Stimulated activated CD4-positive, alpha-beta T cell treated with anti-CD3 and anti-CD28 coated beads, Interleukin-12 subunit alpha, Interleukin-12 subunit beta, amount 100 ng/mL, for 24 hours (primary cell): ENCODE measurements at regions not wholly inside any gene's neighbourhood (a gene's known extent, or its start where the extent isn't known, plus 50 kb on each side); places are given as distances from the start of the nearest gene placed in this dataset.
"Not testable (repeated sequence)": the region's sequence is repeated elsewhere in the genome, so short reads cannot be mapped to it uniquely, and the experiment has no call there.

Experiments used
- DNase-seq, 2 experiments: peaks; one replicate each; pipeline ENCODE4 v3.0.0-alpha.2; 2020; ENCODE audit warnings: low read depth in 2 of 2

GRCh38 chr11:103805688-103806009 is 230.8 kb upstream of the DDI1 start:
- no peak for DNase-seq

- DNase-seq = no peak
Measured at GRCh38 chr11:103806130-103806895, 230.1 kb upstream of the DDI1 start.

- DNase-seq = no peak
Measured at GRCh38 chr11:103807806-103808205, 228.6 kb upstream of the DDI1 start.

GRCh38 chr11:103808252-103808651 is 228.2 kb upstream of the DDI1 start:
- no peak for DNase-seq

GRCh38 chr11:103811870-103812455 is 224.5 kb upstream of the DDI1 start:
- DNase-seq = no peak

GRCh38 chr11:103812680-103813079 is 223.8 kb upstream of the DDI1 start:
- no peak for DNase-seq

- not testable (repeated sequence) for DNase-seq
Measured at GRCh38 chr11:103820345-103820744, 216.1 kb upstream of the DDI1 start.

- no peak for DNase-seq
Measured at GRCh38 chr11:103824116-103824515, 212.3 kb upstream of the DDI1 start.

GRCh38 chr11:103825469-103825868 is 211.0 kb upstream of the DDI1 start:
- no peak for DNase-seq

GRCh38 chr11:103826856-103827255 is 209.6 kb upstream of the DDI1 start:
- no peak for DNase-seq

- no peak for DNase-seq
Measured at GRCh38 chr11:103829596-103829995, 206.8 kb upstream of the DDI1 start.

GRCh38 chr11:103830205-103830604 is 206.2 kb upstream of the DDI1 start:
- no peak for DNase-seq

GRCh38 chr11:103832762-103833161 is 203.7 kb upstream of the DDI1 start:
- DNase-seq = no peak

GRCh38 chr11:103842191-103842590 is 194.2 kb upstream of the DDI1 start:
- no peak for DNase-seq

- DNase-seq = no peak
Measured at GRCh38 chr11:103842795-103843194, 193.6 kb upstream of the DDI1 start.

GRCh38 chr11:103844327-103845215 is 191.9 kb upstream of the DDI1 start:
- no peak for DNase-seq

GRCh38 chr11:103845331-103845730 is 191.1 kb upstream of the DDI1 start:
- DNase-seq = no peak

- no peak for DNase-seq
Measured at GRCh38 chr11:103848686-103849085, 187.8 kb upstream of the DDI1 start.

- DNase-seq = no peak
Measured at GRCh38 chr11:103849366-103849765, 187.1 kb upstream of the DDI1 start.

GRCh38 chr11:103850419-103851165 is 185.8 kb upstream of the DDI1 start:
- no peak for DNase-seq

- no peak for DNase-seq
Measured at GRCh38 chr11:103851166-103851651, 185.2 kb upstream of the DDI1 start.
